ENCODE measurements at regions not wholly inside any gene's neighbourhood (a gene's known extent, or its start where the extent isn't known, plus 50 kb on each side); places are given as distances from the start of the nearest gene placed in this dataset.
A peak's percentile ranks its signal among the peaks of the same experiment; 100 is the strongest.

DNA sequence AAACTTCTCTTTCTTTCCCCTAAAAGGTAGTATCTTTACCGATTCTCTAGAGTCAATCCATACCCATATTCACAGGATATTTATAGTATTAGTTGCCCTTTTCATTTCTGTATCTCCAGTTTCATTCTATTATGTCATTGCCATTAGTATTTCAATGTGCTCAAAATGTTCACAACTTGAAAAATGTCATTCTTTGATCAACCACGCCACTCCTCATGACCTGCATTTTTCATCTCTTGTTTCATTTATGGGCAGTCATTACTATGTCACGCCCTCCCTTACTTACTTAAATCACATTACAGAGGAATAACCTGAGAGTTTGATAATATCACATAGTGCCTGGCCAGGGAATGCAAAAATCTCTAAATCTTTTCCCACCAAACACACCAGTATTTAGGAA lies 427.3 kb upstream of the GJE1 start:
- no peaks in the 10 kb centered on the region for H3K36me3 ChIP-seq (ENCODE audit: low read depth)
- ChIA-PET POLR2A (ENCODE audit: unreplicated experiment) (no interaction called here), CTCF (no interaction called here)
- H3K4me2 ChIP-seq = no peak overlapping the region
- no peaks in the 10 kb centered on the region for H3K9me2 ChIP-seq (ENCODE audit: insufficient read depth)
- H3K79me2 ChIP-seq (ENCODE audit: low read depth) = no peaks in the 10 kb centered on the region
- no peaks in the 10 kb centered on the region for H3K9me3 ChIP-seq (ENCODE audit: insufficient read depth, low read depth)
- H3K27ac ChIP-seq = no peak overlapping the region
- no peak overlapping the region for H3K4me3 ChIP-seq
- BruUV-seq (replicated peaks) = no TSS peak
- 0 out of 2 replicates have a peak overlapping the region, but pooled peaks have one; percentile 43 for H2AFZ ChIP-seq
- no peaks in the 10 kb centered on the region for H4K20me1 ChIP-seq (ENCODE audit: insufficient read depth)
- TF ChIP-seq EZH2 (IDR thresholded peaks at IDR 0.05; ENCODE audit: low read depth) = no peak
- TF ChIP-seq, protein P1, sequence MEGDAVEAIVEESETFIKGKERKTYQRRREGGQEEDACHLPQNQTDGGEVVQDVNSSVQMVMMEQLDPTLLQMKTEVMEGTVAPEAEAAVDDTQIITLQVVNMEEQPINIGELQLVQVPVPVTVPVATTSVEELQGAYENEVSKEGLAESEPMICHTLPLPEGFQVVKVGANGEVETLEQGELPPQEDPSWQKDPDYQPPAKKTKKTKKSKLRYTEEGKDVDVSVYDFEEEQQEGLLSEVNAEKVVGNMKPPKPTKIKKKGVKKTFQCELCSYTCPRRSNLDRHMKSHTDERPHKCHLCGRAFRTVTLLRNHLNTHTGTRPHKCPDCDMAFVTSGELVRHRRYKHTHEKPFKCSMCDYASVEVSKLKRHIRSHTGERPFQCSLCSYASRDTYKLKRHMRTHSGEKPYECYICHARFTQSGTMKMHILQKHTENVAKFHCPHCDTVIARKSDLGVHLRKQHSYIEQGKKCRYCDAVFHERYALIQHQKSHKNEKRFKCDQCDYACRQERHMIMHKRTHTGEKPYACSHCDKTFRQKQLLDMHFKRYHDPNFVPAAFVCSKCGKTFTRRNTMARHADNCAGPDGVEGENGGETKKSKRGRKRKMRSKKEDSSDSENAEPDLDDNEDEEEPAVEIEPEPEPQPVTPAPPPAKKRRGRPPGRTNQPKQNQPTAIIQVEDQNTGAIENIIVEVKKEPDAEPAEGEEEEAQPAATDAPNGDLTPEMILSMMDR (conservative IDR thresholded peaks at IDR 0.05) = no peak
- H3K27me3 ChIP-seq (ENCODE audit: insufficient read depth, low read depth) = no peaks in the 10 kb centered on the region
- DNase-seq = no peak
- no peaks in the 10 kb centered on the region for H3F3A ChIP-seq (ENCODE audit: insufficient read depth, low read depth)
- H3K4me1 ChIP-seq (replicated peaks; ENCODE audit: insufficient read depth) = no peaks in the 10 kb centered on the region
- intact Hi-C loops (cut with micrococcal nuclease; ENCODE audit: unreplicated experiment) = no loop called here

DNA sequence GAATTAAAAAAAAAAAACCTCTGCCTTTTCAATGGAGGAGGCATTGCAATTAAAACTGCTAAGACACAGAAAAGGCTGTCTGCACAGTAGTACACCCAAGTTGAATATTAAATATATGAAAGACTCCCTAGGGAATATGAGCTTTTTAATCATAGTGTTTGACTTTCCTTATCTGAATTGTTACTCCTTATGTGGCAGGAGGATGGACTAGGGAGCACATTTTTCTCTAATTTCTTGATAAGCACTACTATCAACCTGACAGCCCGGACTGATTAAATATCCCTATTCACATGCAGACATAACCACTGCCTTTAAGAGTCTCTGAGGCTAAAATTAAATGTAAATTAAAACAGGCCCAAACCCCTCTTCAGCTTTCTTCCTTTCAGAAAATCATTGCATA lies 428.6 kb upstream of the GJE1 start:
- intact Hi-C loops (cut with micrococcal nuclease; ENCODE audit: unreplicated experiment) = no loop called here
- H4K20me1 ChIP-seq (ENCODE audit: insufficient read depth) = no peaks in the 10 kb centered on the region
- no peak overlapping the region for H3K4me2 ChIP-seq
- no peaks in the 10 kb centered on the region for H3F3A ChIP-seq (ENCODE audit: insufficient read depth, low read depth)
- CTCF ChIA-PET = no interaction called here
- TF ChIP-seq, protein P1 (conservative IDR thresholded peaks at IDR 0.05) = no peak
- no peak for TF ChIP-seq EZH2 (IDR thresholded peaks at IDR 0.05; ENCODE audit: low read depth)
- H3K9me2 ChIP-seq (ENCODE audit: insufficient read depth) = no peaks in the 10 kb centered on the region
- no peaks in the 10 kb centered on the region for H3K36me3 ChIP-seq (ENCODE audit: low read depth)
- no peak overlapping the region for H3K4me3 ChIP-seq
- H3K79me2 ChIP-seq (ENCODE audit: low read depth) = no peaks in the 10 kb centered on the region
- H3K4me1 ChIP-seq (replicated peaks; ENCODE audit: insufficient read depth) = no peaks in the 10 kb centered on the region
- no peaks in the 10 kb centered on the region for H3K27me3 ChIP-seq (ENCODE audit: insufficient read depth, low read depth)
- no peak overlapping the region for H3K27ac ChIP-seq
- DNase-seq = no peak
- POLR2A ChIA-PET (ENCODE audit: unreplicated experiment) = no interaction called here
- no TSS peak for BruUV-seq (replicated peaks)
- H3K9me3 ChIP-seq (ENCODE audit: insufficient read depth, low read depth) = no peaks in the 10 kb centered on the region
- H2AFZ ChIP-seq = no peak overlapping the region

DNA sequence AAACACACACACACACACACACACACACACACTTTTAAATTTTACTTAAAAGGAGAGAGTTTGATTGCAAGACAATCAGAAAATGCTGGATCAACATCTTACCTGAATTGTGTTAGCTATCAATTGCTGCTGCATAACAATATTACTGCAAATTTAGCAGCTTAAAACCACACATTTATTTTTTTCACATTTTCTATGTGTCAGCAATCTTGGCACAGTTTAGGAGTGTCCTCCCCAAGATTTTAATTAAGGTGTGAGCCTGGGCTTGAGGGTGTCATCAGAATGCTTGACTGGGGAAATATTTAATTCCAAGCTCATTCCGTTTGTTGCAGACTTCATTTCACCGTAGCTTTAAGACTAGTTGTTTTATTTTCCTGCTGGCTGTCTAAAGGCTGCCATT lies 431.0 kb upstream of the GJE1 start:
- H3K27me3 ChIP-seq (ENCODE audit: insufficient read depth, low read depth) = no peaks in the 10 kb centered on the region
- intact Hi-C loops (cut with micrococcal nuclease; ENCODE audit: unreplicated experiment) = no loop called here
- BruUV-seq (replicated peaks) = no TSS peak
- POLR2A ChIA-PET (ENCODE audit: unreplicated experiment) = no interaction called here
- no peaks in the 10 kb centered on the region for H3K4me1 ChIP-seq (replicated peaks; ENCODE audit: insufficient read depth)
- H3K27ac ChIP-seq = no peak overlapping the region
- DNase-seq = no peak
- H3K79me2 ChIP-seq (ENCODE audit: low read depth) = no peaks in the 10 kb centered on the region
- no peaks in the 10 kb centered on the region for H3K9me2 ChIP-seq (ENCODE audit: insufficient read depth)
- H2AFZ ChIP-seq = no peak overlapping the region
- no peak overlapping the region for H3K4me2 ChIP-seq
- H4K20me1 ChIP-seq (ENCODE audit: insufficient read depth) = no peaks in the 10 kb centered on the region
- no peaks in the 10 kb centered on the region for H3K36me3 ChIP-seq (ENCODE audit: low read depth)
- H3K9me3 ChIP-seq (ENCODE audit: insufficient read depth, low read depth) = no peaks in the 10 kb centered on the region
- no peaks in the 10 kb centered on the region for H3F3A ChIP-seq (ENCODE audit: insufficient read depth, low read depth)
- CTCF ChIA-PET = interaction anchor here (0.6 kb wide), 1 partner anchor 518 kb away, joined by 3 read pairs; no protein-coding TSS in a partner anchor
- H3K4me3 ChIP-seq = no peak overlapping the region
- TF ChIP-seq, protein P1 (conservative IDR thresholded peaks at IDR 0.05) = no peak
- TF ChIP-seq EZH2 (IDR thresholded peaks at IDR 0.05; ENCODE audit: low read depth) = no peak

Measured in PC-9 (cell line).